AG04449 (cell line): ENCODE measurements at regions not wholly inside any gene's neighbourhood (a gene's known extent, or its start where the extent isn't known, plus 50 kb on each side); places are given as distances from the start of the nearest gene placed in this dataset.

Experiments used
- CTCF ChIA-PET: fragments of 350-600 bp; formaldehyde crosslinking; extraction: SDS; loops from one replicate; lab custom pipeline; 2021; ENCODE audit warnings: antibody characterized with exemption; lab: Yijun Ruan, JAX
- POLR2A ChIA-PET: fragments of 400-600, 350-600 bp; formaldehyde crosslinking; extraction: SDS; loops from one replicate; lab custom pipeline; 2020; ENCODE audit warnings: antibody characterized with exemption, inconsistent platforms; lab: Yijun Ruan, JAX
- DNase-seq: peaks from one replicate; pipeline ENCODE4 v3.0.0-alpha.2; 2010; ENCODE audit warnings: low read depth, low spot score
- H3K4me3 ChIP-seq: 2 replicates; pipeline ENCODE4 v1.5.1; 2011; ENCODE audit warnings: low read depth, mild to moderate bottlenecking, control low read depth, low read length
- TF ChIP-seq, protein P1 (sequence below): IDR thresholded peaks from one replicate; pipeline ENCODE4 v1.5.1; 2011; ENCODE audit warnings: mild to moderate bottlenecking, moderate library complexity, low read length, control low read depth, inconsistent platforms; ENCODE audit not compliant: insufficient read depth; ENCODE audit errors: missing control alignments

DNA sequence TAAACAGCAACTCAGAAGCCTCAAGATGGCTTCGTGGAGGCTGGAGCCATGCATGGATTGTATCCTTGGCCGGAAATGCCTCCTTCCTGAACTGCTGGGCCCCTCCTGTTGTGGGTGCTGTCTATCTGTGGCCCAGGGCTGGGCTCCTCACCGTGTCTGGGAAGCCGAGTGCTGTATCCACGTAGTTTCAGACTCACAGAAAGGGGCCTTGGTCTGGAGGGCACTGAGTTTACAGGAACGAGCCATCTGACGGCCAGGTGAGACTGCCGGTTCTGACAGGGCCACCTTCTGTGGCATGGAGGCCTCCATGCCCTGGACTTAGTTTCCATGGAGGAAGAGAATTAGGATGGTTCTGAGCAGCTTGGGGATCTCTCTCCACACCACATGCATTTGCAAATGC, 142.2 kb downstream of the ERMARD start:
- CTCF ChIA-PET, result no interaction called here

DNA sequence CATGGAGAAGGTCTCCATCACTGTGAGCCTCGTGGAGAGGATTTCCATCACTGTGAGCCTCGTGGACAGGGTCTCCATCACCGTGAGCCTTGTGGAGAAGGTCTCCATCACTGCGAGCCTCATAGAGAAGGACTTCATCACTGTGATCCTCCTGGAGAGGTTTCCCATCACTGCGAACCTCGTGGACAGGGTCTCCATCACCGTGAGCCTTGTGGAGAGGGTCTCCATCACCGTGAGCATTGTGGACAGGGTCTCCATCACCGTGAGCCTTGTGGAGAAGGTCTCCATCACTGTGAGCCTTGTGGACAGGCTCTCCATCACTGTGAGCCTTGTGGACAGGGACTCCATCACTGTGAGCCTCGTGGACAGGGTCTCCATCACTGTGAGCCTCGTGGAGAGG, 140.4 kb downstream of the ERMARD start:
- POLR2A ChIA-PET, result no interaction called here
- CTCF ChIA-PET, result no interaction called here
- no peak for DNase-seq
- TF ChIP-seq, protein P1, sequence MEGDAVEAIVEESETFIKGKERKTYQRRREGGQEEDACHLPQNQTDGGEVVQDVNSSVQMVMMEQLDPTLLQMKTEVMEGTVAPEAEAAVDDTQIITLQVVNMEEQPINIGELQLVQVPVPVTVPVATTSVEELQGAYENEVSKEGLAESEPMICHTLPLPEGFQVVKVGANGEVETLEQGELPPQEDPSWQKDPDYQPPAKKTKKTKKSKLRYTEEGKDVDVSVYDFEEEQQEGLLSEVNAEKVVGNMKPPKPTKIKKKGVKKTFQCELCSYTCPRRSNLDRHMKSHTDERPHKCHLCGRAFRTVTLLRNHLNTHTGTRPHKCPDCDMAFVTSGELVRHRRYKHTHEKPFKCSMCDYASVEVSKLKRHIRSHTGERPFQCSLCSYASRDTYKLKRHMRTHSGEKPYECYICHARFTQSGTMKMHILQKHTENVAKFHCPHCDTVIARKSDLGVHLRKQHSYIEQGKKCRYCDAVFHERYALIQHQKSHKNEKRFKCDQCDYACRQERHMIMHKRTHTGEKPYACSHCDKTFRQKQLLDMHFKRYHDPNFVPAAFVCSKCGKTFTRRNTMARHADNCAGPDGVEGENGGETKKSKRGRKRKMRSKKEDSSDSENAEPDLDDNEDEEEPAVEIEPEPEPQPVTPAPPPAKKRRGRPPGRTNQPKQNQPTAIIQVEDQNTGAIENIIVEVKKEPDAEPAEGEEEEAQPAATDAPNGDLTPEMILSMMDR, result no peak
- no peak overlapping the region for H3K4me3 ChIP-seq

More for the DNA sequence above, 142.2 kb downstream of the ERMARD start:
- TF ChIP-seq, protein P1, result no peak
- H3K4me3 ChIP-seq, result no peak overlapping the region
- POLR2A ChIA-PET, result no interaction called here
- DNase-seq, result no peak

DNA sequence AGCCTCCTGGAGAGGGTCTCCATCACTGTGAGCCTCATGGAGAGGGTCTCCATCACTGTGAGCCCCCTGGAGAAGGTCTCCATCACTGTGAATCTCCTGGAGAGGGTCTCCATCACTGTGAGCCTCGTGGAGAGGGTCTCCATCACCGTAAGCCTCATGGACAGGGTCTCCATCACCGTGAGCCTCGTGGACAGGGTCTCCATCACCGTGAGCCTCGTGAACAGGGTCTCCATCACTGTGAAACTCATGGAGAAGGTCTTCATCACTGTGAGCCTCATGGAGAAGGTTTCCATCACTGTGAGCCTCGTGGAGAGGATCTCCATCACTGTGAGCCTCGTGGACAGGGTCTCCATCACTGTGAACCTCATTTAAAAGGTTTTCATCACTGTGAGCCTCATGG, 140.0 kb downstream of the ERMARD start:
- ChIA-PET CTCF (no interaction called here), POLR2A (no interaction called here)
- no peak for DNase-seq

DNA sequence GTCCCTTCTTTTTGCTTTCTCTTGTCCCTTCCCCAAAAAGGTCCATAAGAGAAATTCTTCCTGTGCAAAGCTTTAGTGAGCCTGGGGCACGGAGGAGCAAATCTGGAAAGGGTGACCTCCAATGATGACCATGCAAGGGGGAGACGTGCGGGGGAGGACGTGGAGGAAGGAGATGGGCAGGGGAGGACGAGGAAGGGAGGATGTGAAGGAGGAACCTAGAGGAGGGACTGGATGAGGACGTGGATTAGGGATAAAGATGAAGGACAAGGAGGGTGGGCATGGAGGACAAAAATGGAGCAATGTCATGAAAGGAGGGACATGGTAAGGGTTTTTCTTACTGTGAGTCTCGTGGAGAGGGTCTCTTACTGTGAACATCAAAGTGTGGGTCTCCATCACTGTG, 139.5 kb downstream of the ERMARD start:
- POLR2A ChIA-PET, result no interaction called here
- H3K4me3 ChIP-seq, result no peak overlapping the region
- no peak for DNase-seq
- TF ChIP-seq, protein P1, result no peak
- CTCF ChIA-PET, result no interaction called here

More for the DNA sequence above, 140.0 kb downstream of the ERMARD start:
- no peak overlapping the region for H3K4me3 ChIP-seq
- TF ChIP-seq, protein P1, result no peak

DNA sequence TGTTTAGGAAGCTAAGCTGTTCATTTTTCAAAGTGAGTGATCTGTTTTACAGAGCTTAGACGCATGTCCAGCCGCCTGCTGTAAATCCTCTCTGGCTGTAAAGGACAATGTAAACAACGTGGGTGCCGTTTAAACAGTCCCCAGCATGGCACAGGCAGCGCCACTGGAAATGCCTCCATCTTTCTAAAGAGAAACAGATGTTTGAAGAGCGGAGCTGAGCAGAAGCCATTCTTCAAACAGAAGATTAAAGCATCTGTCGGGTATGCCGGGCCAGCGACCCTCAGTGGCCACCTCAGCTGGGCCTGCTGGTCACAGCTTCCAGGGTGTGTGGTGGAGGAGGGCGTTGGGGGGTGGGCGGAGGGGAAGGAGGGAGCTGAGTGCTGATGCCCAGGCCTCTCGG, 138.6 kb downstream of the ERMARD start:
- DNase-seq, result no peak
- H3K4me3 ChIP-seq, result no peak overlapping the region
- CTCF ChIA-PET, result no interaction called here
- POLR2A ChIA-PET, result no interaction called here
- TF ChIP-seq, protein P1, result no peak

DNA sequence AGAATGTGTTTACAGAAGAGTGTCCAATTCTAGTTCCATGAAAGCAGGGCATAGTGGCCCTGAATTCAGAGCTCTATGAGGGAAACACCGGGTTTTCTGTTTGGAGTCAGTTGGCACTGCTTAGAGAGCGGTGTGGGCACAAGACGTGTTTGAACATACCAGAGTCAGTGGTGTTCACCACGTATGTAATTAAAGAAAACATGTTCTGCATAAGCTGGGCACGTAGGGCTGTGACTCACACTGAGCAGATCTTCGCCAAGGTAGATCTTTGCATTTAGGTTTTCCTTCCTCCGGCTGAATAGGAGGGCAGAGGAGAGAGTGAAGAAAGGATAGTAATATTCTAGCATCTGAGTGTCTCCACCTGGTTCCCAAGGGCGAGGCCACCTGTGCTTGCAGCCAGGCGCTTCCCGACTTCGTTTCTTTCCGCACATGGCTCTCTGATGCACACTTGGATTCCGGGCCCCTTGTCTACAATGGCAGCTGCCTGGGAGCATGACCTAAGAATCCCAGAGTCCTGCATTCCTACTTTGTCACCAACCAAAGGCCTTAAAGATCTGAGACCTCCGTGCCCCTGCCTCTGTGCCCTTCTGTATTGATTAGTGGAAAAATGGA, 136.2 kb downstream of the ERMARD start:
- no peak overlapping the region for H3K4me3 ChIP-seq
- CTCF ChIA-PET, result no interaction called here
- DNase-seq, result no peak
- TF ChIP-seq, protein P1, result no peak
- POLR2A ChIA-PET, result no interaction called here
